HCT116 (cell line): ENCODE measurements at regions not wholly inside any gene's neighbourhood (a gene's known extent, or its start where the extent isn't known, plus 50 kb on each side); places are given as distances from the start of the nearest gene placed in this dataset.

ENCODE experiments used
- ELF1 ChIP-seq: IDR thresholded peaks from 2 replicates; pipeline ENCODE4 v1.6.1; 2012; ENCODE audit warnings: low read depth, borderline replicate concordance
- POLR2A ChIP-seq: IDR thresholded peaks from 2 replicates; pipeline ENCODE4 v1.7.0; 2011; ENCODE audit warnings: borderline replicate concordance; ENCODE audit not compliant: insufficient read depth, insufficient read length; ENCODE audit errors: extremely low read depth
- POLR2AphosphoS5 ChIP-seq: IDR thresholded peaks from 2 replicates; pipeline ENCODE4 v1.6.1; 2011; ENCODE audit warnings: mild to moderate bottlenecking, low read depth, low read length, moderate library complexity
- SIN3A ChIP-seq: IDR thresholded peaks from 2 replicates; pipeline ENCODE4 v1.6.1; 2012; ENCODE audit warnings: low read depth
- YY1 ChIP-seq: IDR thresholded peaks from 2 replicates; pipeline ENCODE4 v1.6.1; 2011; ENCODE audit warnings: low read length, low read depth, moderate library complexity, mild to moderate bottlenecking; ENCODE audit not compliant: insufficient replicate concordance; ENCODE audit errors: extremely low read depth

DNA sequence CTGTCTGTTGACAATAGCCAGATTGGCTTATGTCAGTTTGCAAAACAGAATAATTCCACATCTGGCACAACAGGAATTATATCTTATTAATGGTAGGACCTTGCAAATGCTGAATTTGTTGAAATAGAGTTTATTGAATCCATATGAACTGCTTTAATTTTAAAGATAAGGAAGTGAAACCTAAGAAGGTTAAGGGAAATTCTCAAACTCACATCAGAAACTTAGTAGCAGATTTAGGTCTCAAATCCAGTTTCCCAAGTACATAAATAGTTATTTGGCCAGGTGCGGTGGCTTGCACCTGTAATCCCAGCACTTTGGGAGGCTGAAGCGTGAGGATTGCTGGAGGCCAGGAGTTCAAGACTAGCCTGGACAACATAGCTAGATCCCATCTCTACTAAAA is 117.1 kb downstream of the HNRNPD start:
- TF ChIP-seq ELF1 = no peak
- TF ChIP-seq YY1 = no peak
- TF ChIP-seq POLR2AphosphoS5 = no peak
- no peak for TF ChIP-seq SIN3A
- no peak for TF ChIP-seq POLR2A
